ENCODE measurements at regions not wholly inside any gene's neighbourhood (a gene's known extent, or its start where the extent isn't known, plus 50 kb on each side); places are given as distances from the start of the nearest gene placed in this dataset.

GRCh38 chr12:88994537-88994936 lies 357.8 kb downstream of the DUSP6 start:
- no peak for DNase-seq (ENCODE audit: low read depth)
- no peak overlapping the region for H3K4me3 ChIP-seq (ENCODE audit: low read depth, low read length)
- no peak for TF ChIP-seq CTCF (conservative IDR thresholded peaks at IDR 0.05; ENCODE audit: low read depth, low read length)

- TF ChIP-seq CTCF (conservative IDR thresholded peaks at IDR 0.05; ENCODE audit: low read depth, low read length) = peak; percentile 55
- DNase-seq (ENCODE audit: low read depth) = peak; percentile 89
- no peak overlapping the region for H3K4me3 ChIP-seq (ENCODE audit: low read depth, low read length)
Observed at GRCh38 chr12:88993651-88994050, 358.6 kb downstream of the DUSP6 start.

- H3K4me3 ChIP-seq (ENCODE audit: low read depth, low read length) = no peak overlapping the region
- no peak for TF ChIP-seq CTCF (conservative IDR thresholded peaks at IDR 0.05; ENCODE audit: low read depth, low read length)
- no peak for DNase-seq (ENCODE audit: low read depth)
Observed at GRCh38 chr12:88986056-88986455, 366.2 kb downstream of the DUSP6 start.

- DNase-seq (ENCODE audit: low read depth) = peak; percentile 43
- no peak for TF ChIP-seq CTCF (conservative IDR thresholded peaks at IDR 0.05; ENCODE audit: low read depth, low read length)
Observed at GRCh38 chr12:88985631-88986030, 366.7 kb downstream of the DUSP6 start.

GRCh38 chr12:88985011-88985410 lies 367.3 kb downstream of the DUSP6 start:
- no peak for TF ChIP-seq CTCF (conservative IDR thresholded peaks at IDR 0.05; ENCODE audit: low read depth, low read length)
- no peak overlapping the region for H3K4me3 ChIP-seq (ENCODE audit: low read depth, low read length)
- no peak for DNase-seq (ENCODE audit: low read depth)

More at GRCh38 chr12:88985631-88986030, 366.7 kb downstream of the DUSP6 start:
- no peak overlapping the region for H3K4me3 ChIP-seq (ENCODE audit: low read depth, low read length)

- no peak for DNase-seq (ENCODE audit: low read depth)
- no peak overlapping the region for H3K4me3 ChIP-seq (ENCODE audit: low read depth, low read length)
- TF ChIP-seq CTCF (conservative IDR thresholded peaks at IDR 0.05; ENCODE audit: low read depth, low read length) = no peak
Observed at GRCh38 chr12:88982694-88983093, 369.6 kb downstream of the DUSP6 start.

GRCh38 chr12:88977115-88977514 lies 375.2 kb downstream of the DUSP6 start:
- H3K4me3 ChIP-seq (ENCODE audit: low read depth, low read length) = no peak overlapping the region
- no peak for TF ChIP-seq CTCF (conservative IDR thresholded peaks at IDR 0.05; ENCODE audit: low read depth, low read length)
- DNase-seq (ENCODE audit: low read depth) = no peak
